Neural progenitor cell (in vitro differentiated cells): ENCODE measurements at regions not wholly inside any gene's neighbourhood (a gene's known extent, or its start where the extent isn't known, plus 50 kb on each side); places are given as distances from the start of the nearest gene placed in this dataset.

Experiments used
- CTCF ChIP-seq: fragments of 200-600 bp; sonication (generic); IDR thresholded peaks from 2 replicates; pipeline ENCODE4 v1.5.1; 2017; ENCODE audit warnings: antibody characterized with exemption, mild to moderate bottlenecking
- EZH2 ChIP-seq: fragments of 200-600 bp; sonication (generic); IDR thresholded peaks from 2 replicates; pipeline ENCODE4 v1.6.1; 2017; ENCODE audit warnings: antibody characterized with exemption, mild to moderate bottlenecking, moderate library complexity

GRCh38 chr6:164924674-164925073, 384.7 kb downstream of the C6orf118 start:
- TF ChIP-seq CTCF (no peak), EZH2 (no peak)
